ENCODE measurements at regions not wholly inside any gene's neighbourhood (a gene's known extent, or its start where the extent isn't known, plus 50 kb on each side); places are given as distances from the start of the nearest gene placed in this dataset.
"Not testable (repeated sequence)": the region's sequence is repeated elsewhere in the genome, so short reads cannot be mapped to it uniquely, and the experiment has no call there.

DNA sequence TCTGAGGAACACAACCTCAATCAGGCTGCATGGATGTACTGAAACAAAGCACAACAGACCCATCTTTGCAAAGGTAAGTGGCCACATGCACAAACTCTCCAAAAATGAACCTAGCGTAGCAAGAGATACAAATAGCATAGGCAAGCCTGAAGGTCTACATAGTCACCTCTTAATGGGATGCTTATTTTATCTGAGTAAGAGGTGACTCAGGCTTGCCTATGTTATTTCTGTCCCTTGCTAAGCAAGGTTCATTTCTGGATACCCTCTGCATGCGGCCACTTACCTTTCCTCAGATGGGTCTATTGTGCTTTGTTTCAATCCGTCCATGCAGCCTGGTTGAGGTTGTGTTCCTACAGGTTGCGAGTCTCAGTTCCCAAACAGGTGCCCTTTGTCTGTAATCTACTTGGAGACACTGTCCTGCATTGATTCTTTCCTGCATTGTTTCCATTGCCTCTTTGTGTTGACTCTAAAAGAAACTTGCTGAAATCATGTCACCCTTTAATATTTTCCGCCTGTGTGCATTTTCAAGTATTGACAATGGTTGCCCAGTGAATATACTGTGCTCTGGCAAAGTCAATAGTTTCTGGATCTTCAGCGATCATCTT lies 291.8 kb upstream of the LYZL1 start:
- Histone ChIP-seq H3K79me2 (ENCODE audit: insufficient read depth, low read length) (no peaks in the 10 kb centered on the region), H3K36me3 (ENCODE audit: insufficient read depth, low read length) (no peaks in the 10 kb centered on the region), H4K20me1 (ENCODE audit: insufficient read depth, low read length, poor library complexity, severe bottlenecking) (no peaks in the 10 kb centered on the region), H3K27me3 (ENCODE audit: insufficient read depth, low read length, poor library complexity, severe bottlenecking) (no peaks in the 10 kb centered on the region), H3K9me3 (ENCODE audit: insufficient read depth, low read depth, low read length) (no peaks in the 10 kb centered on the region), H2AFZ (ENCODE audit: low read length) (no peak overlapping the region), H3K9ac (ENCODE audit: low read depth, low read length, poor library complexity, severe bottlenecking) (no peak overlapping the region), H3K4me3 (ENCODE audit: low read length, poor library complexity, severe bottlenecking) (no peak overlapping the region), H3K4me1 (ENCODE audit: insufficient read depth, low read length, poor library complexity, severe bottlenecking) (no peaks in the 10 kb centered on the region), H3K9me2 (replicated peaks; ENCODE audit: low read depth, low read length) (no peaks in the 10 kb centered on the region), H3K4me2 (ENCODE audit: low read depth, low read length, poor library complexity, severe bottlenecking) (no peak overlapping the region), H3F3A (ENCODE audit: low read depth) (no peaks in the 10 kb centered on the region)
- TF ChIP-seq EZH2phosphoT487 (IDR thresholded peaks at IDR 0.05; ENCODE audit: borderline replicate concordance): no peak
- TF ChIP-seq, protein P1, sequence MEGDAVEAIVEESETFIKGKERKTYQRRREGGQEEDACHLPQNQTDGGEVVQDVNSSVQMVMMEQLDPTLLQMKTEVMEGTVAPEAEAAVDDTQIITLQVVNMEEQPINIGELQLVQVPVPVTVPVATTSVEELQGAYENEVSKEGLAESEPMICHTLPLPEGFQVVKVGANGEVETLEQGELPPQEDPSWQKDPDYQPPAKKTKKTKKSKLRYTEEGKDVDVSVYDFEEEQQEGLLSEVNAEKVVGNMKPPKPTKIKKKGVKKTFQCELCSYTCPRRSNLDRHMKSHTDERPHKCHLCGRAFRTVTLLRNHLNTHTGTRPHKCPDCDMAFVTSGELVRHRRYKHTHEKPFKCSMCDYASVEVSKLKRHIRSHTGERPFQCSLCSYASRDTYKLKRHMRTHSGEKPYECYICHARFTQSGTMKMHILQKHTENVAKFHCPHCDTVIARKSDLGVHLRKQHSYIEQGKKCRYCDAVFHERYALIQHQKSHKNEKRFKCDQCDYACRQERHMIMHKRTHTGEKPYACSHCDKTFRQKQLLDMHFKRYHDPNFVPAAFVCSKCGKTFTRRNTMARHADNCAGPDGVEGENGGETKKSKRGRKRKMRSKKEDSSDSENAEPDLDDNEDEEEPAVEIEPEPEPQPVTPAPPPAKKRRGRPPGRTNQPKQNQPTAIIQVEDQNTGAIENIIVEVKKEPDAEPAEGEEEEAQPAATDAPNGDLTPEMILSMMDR (conservative IDR thresholded peaks at IDR 0.05; ENCODE audit: low read length): no peak

DNA sequence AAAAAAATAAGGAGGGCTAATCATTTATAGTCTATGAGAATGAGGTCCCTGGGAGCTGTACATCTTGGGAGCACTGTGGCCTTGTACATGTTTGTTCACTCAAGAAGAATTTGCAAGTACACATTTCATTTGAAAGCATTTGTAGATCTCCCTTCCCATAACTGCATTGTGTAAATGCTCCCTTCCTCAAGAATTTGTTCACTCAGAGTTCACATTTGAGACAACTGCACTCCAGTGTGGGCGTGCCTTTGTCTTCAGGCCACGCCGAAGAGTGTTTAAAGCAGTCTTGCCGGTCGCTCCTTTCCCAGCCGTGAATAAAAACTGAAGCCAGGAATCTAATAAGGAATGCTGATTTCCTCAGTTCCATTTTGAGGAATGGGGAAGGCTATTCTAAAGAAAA lies 291.1 kb upstream of the LYZL1 start:
- H2AFZ ChIP-seq (ENCODE audit: low read length): no peak overlapping the region
- H3K36me3 ChIP-seq (ENCODE audit: insufficient read depth, low read length): no peaks in the 10 kb centered on the region
- H3K9me2 ChIP-seq (replicated peaks; ENCODE audit: low read depth, low read length): no peaks in the 10 kb centered on the region
- no peaks in the 10 kb centered on the region for H3K9me3 ChIP-seq (ENCODE audit: insufficient read depth, low read depth, low read length)
- H3K27me3 ChIP-seq (ENCODE audit: insufficient read depth, low read length, poor library complexity, severe bottlenecking): no peaks in the 10 kb centered on the region
- no peaks in the 10 kb centered on the region for H3F3A ChIP-seq (ENCODE audit: low read depth)
- no peak for TF ChIP-seq EZH2phosphoT487 (IDR thresholded peaks at IDR 0.05; ENCODE audit: borderline replicate concordance)
- TF ChIP-seq, protein P1 (conservative IDR thresholded peaks at IDR 0.05; ENCODE audit: low read length): no peak
- H3K4me3 ChIP-seq (ENCODE audit: low read length, poor library complexity, severe bottlenecking): no peak overlapping the region
- no peak overlapping the region for H3K9ac ChIP-seq (ENCODE audit: low read depth, low read length, poor library complexity, severe bottlenecking)
- no peaks in the 10 kb centered on the region for H4K20me1 ChIP-seq (ENCODE audit: insufficient read depth, low read length, poor library complexity, severe bottlenecking)
- no peak overlapping the region for H3K4me2 ChIP-seq (ENCODE audit: low read depth, low read length, poor library complexity, severe bottlenecking)
- no peaks in the 10 kb centered on the region for H3K79me2 ChIP-seq (ENCODE audit: insufficient read depth, low read length)
- no peaks in the 10 kb centered on the region for H3K4me1 ChIP-seq (ENCODE audit: insufficient read depth, low read length, poor library complexity, severe bottlenecking)

- Histone ChIP-seq H3K79me2 (ENCODE audit: insufficient read depth, low read length) (no peaks in the 10 kb centered on the region), H3K36me3 (ENCODE audit: insufficient read depth, low read length) (no peaks in the 10 kb centered on the region), H3K9me3 (ENCODE audit: insufficient read depth, low read depth, low read length) (no peaks in the 10 kb centered on the region), H3F3A (ENCODE audit: low read depth) (no peaks in the 10 kb centered on the region), H3K4me2 (ENCODE audit: low read depth, low read length, poor library complexity, severe bottlenecking) (no peak overlapping the region), H3K4me3 (ENCODE audit: low read length, poor library complexity, severe bottlenecking) (no peak overlapping the region), H3K4me1 (ENCODE audit: insufficient read depth, low read length, poor library complexity, severe bottlenecking) (no peaks in the 10 kb centered on the region), H3K27me3 (ENCODE audit: insufficient read depth, low read length, poor library complexity, severe bottlenecking) (no peaks in the 10 kb centered on the region), H3K9me2 (replicated peaks; ENCODE audit: low read depth, low read length) (no peaks in the 10 kb centered on the region), H2AFZ (ENCODE audit: low read length) (no peak overlapping the region), H4K20me1 (ENCODE audit: insufficient read depth, low read length, poor library complexity, severe bottlenecking) (no peaks in the 10 kb centered on the region), H3K9ac (ENCODE audit: low read depth, low read length, poor library complexity, severe bottlenecking) (no peak overlapping the region)
- TF ChIP-seq, protein P1 (conservative IDR thresholded peaks at IDR 0.05; ENCODE audit: low read length): no peak
- no peak for TF ChIP-seq EZH2phosphoT487 (IDR thresholded peaks at IDR 0.05; ENCODE audit: borderline replicate concordance)
These were observed 287.1 kb upstream of the LYZL1 start for GRCh38 chr10:29001801-29002200.

GRCh38 chr10:29003014-29003413 lies 285.9 kb upstream of the LYZL1 start:
- H3K4me2 ChIP-seq (ENCODE audit: low read depth, low read length, poor library complexity, severe bottlenecking); H3K79me2 ChIP-seq (ENCODE audit: insufficient read depth, low read length); H3K27me3 ChIP-seq (ENCODE audit: insufficient read depth, low read length, poor library complexity, severe bottlenecking); H3K9ac ChIP-seq (ENCODE audit: low read depth, low read length, poor library complexity, severe bottlenecking); H3K9me3 ChIP-seq (ENCODE audit: insufficient read depth, low read depth, low read length); H3K9me2 ChIP-seq (replicated peaks; ENCODE audit: low read depth, low read length); H2AFZ ChIP-seq (ENCODE audit: low read length); H3K4me1 ChIP-seq (ENCODE audit: insufficient read depth, low read length, poor library complexity, severe bottlenecking); H4K20me1 ChIP-seq (ENCODE audit: insufficient read depth, low read length, poor library complexity, severe bottlenecking); H3F3A ChIP-seq (ENCODE audit: low read depth); H3K4me3 ChIP-seq (ENCODE audit: low read length, poor library complexity, severe bottlenecking); H3K36me3 ChIP-seq (ENCODE audit: insufficient read depth, low read length): not testable (repeated sequence)

All from Loucy (cell line).